HG03025 (cell line): ENCODE measurements at regions not wholly inside any gene's neighbourhood (a gene's known extent, or its start where the extent isn't known, plus 50 kb on each side); places are given as distances from the start of the nearest gene placed in this dataset.
"Not testable (repeated sequence)": the region's sequence is repeated elsewhere in the genome, so short reads cannot be mapped to it uniquely, and the experiment has no call there.

Experiments used
- ATAC-seq: cut with Tn5 transposase; IDR thresholded peaks from one replicate; pipeline ENCODE4 v1.9.1; 2021; ENCODE audit warnings: mild to moderate bottlenecking, moderate library complexity; ENCODE audit not compliant: unreplicated experiment, low FRiP score

DNA sequence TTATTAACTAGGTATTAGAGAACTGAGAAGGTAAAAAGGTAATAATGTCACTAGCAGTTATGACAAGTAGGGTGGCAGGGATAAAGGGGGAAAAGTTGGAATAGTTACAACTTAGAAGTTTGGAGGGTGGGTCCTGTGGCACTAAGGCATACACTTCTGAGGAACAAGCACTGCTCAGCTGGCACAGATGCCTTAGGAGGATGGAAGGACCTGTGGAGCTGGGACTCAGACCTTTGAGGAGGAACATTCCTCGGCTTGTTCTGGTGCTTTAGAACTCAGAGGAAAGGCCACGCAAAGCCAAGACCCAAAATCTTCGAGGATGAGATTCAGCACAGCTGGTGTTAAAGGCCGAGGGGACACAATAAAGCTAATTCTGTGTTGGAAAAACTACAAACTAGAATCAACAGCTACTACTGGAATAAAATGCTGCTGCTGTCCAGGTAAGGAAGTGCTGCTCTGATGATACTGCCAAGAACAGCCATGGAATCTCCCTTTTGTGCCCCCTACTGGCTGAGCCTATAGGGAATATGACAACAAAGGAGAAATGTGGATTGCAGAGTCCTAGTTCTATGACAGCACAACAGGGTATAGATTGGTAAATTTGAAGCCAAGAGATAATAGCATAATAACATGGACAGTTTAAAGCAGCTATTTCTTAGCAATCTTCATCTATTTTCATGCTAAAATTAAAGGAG lies 126.7 kb downstream of the SLC25A46 start:
- ATAC-seq = no peak

- ATAC-seq = no peak
These were observed 131.1 kb downstream of the SLC25A46 start for GRCh38 chr5:110869927-110870326.

- ATAC-seq = no peak
These were observed 133.4 kb downstream of the SLC25A46 start for GRCh38 chr5:110872200-110872599.

- no peak for ATAC-seq
These were observed 134.2 kb downstream of the SLC25A46 start for GRCh38 chr5:110872963-110873362.

DNA sequence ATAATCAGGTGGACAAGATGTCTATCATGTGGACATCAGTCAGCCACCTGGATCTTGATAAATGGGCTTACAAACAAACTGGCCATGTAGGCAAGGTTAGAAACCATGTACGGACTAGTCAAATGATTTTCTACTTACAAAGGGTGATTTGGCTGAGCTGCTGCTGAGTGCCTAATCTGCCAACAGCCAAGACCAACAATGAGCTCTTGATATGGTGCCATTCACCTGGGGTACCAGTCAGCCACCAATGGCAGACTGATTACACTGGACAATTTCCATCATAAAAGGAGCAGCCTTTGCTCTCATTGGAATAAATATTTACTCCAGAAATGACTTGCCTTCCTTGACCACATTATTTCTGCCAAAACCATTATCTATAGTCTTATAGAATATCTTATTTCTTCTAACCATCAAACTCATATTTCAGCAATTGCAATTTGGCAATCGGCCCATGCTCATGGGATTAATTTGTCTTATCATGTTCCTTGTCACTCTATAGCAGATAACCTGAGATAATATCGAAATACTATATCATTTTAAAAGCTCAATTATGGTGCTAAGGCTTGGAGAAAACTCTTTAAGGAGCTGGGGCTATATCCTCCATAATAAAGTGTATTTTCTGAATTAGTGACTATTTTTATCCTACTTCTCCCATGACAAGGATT lies 135.1 kb downstream of the SLC25A46 start:
- ATAC-seq = no peak

DNA sequence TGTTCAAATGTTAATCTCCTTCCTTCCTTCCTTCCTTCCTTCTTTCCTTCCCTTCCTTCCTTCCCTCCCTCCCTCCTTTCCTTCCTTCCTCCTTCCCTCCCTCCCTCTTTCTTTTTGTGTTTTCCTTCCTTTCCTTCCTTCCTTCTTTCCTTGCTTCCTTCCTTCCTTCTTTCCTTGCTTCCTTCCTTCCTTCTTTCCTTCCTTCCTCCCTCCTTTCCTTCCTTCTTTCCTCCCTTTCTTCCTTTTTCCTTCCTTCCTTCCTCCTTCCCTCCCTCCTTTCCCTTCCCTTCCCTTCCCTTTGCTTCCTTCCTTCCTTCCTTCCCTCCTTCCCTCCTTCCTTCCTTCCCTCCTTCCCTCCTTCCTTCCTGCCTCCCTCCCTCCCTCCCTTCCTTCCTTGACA lies 136.3 kb downstream of the SLC25A46 start:
- ATAC-seq = not testable (repeated sequence)

DNA sequence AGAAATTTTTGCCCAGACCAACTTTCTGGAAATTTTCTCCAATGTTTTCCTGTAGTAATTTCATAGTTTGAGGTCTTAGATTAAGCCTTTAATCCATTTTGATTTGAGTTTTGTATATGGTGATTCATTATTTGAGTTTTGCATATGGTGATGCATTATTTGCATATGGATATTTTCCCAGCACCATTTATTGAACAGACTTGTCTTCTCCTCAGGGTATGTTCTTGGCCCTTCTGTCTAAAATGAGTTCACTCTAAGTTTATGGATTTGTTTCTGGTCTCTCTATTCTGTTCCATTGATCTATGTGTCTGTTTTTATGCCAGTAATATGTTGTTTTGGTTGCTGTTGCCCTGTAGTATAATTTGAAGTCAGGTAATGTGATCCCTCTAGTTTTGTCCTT lies 139.3 kb downstream of the SLC25A46 start:
- ATAC-seq = no peak

DNA sequence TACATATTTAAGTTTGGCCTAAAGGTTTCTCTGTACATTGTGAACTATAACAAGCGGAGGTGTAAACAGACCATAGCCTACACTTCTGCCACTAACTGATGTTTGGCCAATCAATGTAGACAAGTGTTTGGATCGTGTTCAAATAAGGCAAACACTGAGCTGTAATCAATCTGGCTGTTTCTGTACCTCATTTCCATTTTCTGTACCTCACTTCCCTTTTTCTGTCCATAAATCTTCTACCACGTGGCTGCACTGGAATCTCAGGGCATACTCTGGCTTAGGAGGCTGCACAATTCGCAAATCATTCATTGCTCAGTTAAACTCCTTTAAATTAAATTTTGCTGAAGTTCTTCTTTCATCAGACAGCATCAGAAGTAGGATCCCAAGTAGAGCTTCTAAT lies 140.9 kb downstream of the SLC25A46 start:
- ATAC-seq = no peak

DNA sequence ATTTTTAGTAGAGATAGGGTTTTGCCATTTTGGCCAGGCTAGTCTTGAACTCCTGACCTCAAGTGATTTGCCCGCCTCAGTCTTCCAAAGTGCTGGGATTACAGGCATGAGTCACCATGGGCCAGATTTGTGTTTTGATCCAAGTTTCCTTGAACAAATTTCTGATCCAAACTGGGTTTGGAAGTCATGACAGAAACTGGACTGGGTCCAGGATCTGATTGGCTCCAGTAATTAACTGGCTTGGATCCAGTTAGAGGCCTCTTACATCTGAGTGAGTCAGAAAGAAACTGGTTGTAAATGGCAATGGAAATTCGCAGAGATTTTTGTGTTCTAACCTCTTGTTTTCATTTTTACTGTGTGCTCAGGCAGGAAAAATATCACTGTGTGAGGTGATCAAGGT lies 141.6 kb downstream of the SLC25A46 start:
- ATAC-seq = no peak

DNA sequence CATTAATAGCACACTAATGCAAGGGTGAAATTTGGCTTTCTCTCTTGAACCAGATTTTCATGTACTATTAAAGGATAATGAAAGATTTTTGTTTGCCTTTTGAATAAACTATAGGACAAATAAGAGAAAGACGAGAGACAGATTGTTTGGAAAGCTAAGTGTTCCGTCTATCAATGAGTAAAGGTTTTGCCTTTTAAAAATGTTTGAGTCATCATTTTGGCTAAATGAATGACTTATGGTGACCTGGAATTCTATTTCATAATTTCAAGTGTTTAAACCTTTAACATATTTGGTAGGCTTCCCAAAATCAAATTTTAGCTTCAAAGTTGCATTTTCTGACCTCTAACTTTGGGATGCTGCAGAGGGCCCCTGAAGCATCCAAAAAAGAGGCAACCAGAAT lies 145.2 kb downstream of the SLC25A46 start:
- ATAC-seq = no peak

- not testable (repeated sequence) for ATAC-seq
These were observed 148.4 kb downstream of the SLC25A46 start for GRCh38 chr5:110887170-110887569.

- not testable (repeated sequence) for ATAC-seq
These were observed 155.2 kb downstream of the SLC25A46 start for GRCh38 chr5:110893854-110894483.

DNA sequence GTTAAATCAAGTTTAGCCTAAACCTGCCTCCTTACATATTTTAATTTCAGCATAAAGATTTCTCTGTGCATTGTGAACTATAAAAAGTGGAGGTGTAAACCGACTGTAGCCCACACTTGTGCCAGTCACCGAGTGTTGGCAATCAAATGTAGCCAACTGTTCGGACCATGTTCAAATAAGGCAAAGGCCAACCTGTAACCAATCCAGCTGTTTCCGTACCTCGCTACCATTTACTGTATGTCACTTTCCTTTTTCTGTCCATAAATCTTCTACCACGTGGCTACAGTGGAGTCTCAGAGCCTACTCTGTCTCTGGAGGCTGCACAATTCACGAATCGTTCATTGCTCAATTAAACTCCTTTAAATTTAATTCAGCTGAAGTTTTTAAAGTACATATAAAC lies 156.0 kb downstream of the SLC25A46 start:
- no peak for ATAC-seq

DNA sequence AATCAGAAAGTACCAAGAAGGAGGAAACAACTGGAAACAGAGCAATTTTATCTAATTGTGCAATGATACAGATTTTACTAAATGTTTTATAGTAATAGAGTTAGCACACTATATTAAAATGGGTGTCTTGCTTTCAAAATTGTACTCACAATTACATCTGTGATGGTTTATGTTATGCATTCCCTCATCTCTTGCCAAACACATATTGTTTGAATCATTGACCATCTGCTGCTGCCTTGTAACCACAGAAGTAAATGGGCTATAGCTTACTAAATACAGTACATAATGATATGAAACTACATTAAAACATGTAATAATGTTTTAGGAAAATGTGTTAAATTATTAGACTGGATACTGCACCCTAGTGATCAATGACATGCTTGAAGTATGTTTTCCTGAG lies 158.1 kb downstream of the SLC25A46 start:
- ATAC-seq = no peak

GRCh38 chr5:110899566-110900412 lies 161.0 kb downstream of the SLC25A46 start:
- peak; percentile 89 for ATAC-seq

DNA sequence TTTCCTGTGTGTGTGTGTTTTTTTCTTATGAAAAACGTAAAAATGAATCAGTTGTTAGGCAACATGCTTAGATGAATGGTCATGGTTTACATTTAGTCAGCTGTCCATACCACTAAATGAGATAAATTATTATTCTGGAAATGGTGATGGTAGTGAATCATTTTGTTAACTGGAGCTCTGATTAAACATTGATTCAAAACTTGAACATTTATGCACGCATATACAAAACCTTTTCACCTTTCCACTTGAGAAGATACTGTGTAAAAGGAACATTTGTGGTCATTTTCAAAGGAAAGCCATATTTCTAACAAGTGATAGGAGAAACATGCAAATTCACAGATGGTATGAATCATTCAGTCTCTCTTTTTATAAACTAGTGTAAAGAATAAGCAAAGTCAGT lies 162.0 kb downstream of the SLC25A46 start:
- no peak for ATAC-seq

DNA sequence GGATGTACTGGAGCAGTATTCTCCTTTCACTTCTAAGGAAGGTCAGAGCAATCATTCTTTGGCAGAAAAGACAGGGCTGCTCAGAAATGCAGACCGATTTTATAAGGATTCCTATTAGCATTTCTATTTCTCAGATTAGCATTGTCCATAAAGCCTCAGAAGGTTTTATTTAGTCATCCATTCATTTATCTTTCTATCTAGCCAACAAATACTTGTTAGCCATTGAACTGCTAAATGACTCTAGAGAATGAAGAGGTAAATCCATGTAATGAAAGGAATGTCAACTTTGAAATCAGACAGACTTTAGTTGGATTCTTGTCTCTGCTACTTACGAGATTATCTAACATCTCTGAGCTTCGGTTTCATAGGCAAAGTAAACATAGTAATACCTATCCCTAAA lies 165.2 kb downstream of the SLC25A46 start:
- no peak for ATAC-seq

DNA sequence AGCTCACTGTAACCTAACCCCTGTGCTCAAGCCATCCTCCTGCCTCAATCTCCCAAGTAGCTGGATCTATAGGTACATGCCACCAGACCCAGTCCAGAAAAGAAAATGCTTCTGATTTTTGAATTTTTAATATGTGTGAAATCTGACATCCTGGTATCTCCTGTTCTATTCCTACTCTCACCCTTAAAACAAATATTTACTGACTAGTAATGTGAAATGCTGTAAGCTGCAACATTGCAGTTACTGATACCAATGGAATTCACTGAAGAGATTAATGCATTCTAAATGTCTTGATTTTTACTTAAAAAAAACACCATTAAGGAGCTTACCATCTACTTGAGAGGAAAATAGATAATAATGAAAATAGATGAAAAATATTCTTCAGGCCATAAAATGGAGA lies 162.7 kb upstream of the TSLP start:
- ATAC-seq = no peak

DNA sequence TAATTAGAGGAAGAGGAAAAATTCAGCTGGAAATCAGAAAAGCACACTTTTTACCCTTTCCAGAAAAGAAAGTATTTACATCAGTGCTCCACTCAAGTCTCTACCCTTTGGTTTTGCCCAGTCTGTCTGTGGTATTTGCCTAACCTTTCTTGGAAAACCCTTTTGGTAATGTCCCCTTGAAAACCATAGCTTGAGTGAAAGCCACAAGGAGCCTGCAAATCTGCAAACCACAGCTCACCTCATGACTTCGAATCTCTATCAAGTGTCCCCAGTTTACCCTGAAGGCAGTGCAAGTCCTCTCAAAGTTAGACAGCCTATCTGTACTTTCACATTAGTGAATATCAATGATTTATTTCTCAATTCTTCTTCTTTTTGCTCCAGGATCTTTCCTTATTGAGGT lies 162.1 kb upstream of the TSLP start:
- no peak for ATAC-seq

DNA sequence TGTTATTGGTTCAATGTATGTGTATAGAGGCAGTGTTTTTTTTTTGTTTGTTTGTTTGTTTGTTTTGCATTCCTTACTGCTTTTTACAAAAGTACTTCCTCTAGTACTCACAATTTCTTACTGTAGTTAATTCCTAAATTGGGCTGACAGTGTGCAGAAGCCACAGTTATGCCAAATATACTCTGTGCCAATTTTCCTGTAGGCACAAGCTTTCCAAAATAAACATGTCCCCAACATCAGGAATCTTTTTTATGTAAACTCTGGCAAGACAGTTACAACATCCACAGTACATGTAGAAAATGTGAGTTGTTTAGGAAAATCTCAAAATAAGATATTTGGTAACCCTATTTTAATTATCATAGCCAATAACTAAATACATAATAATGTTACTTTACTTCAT lies 161.6 kb upstream of the TSLP start:
- no peak for ATAC-seq

GRCh38 chr5:110913221-110913620 lies 158.3 kb upstream of the TSLP start:
- ATAC-seq = no peak
